ENCODE measurements at regions not wholly inside any gene's neighbourhood (a gene's known extent, or its start where the extent isn't known, plus 50 kb on each side); places are given as distances from the start of the nearest gene placed in this dataset.

GRCh38 chr2:136062066-136062837 lies 55.7 kb downstream of the CXCR4 start:
- DNase-seq: no peak

GRCh38 chr2:136060416-136060815 lies 57.5 kb downstream of the CXCR4 start:
- no peak for DNase-seq

GRCh38 chr2:136059036-136059472 lies 58.9 kb downstream of the CXCR4 start:
- DNase-seq: no peak

GRCh38 chr2:136058262-136058661 lies 59.7 kb downstream of the CXCR4 start:
- no peak for DNase-seq

- DNase-seq: no peak
Measured at GRCh38 chr2:136057802-136058140, 60.2 kb downstream of the CXCR4 start.

- peak; percentile 76 for DNase-seq
Measured at GRCh38 chr2:136057023-136057801, 60.7 kb downstream of the CXCR4 start.

- DNase-seq: no peak
Measured at GRCh38 chr2:136055929-136056688, 61.8 kb downstream of the CXCR4 start.

GRCh38 chr2:136054856-136055255 lies 63.1 kb downstream of the CXCR4 start:
- DNase-seq: no peak

- DNase-seq: no peak
Measured at GRCh38 chr2:136052369-136053362, 65.3 kb downstream of the CXCR4 start.

- no peak for DNase-seq
Measured at GRCh38 chr2:136051725-136052048, 66.3 kb upstream of the DARS1 start.

- peak; percentile 68 for DNase-seq
Measured at GRCh38 chr2:136051001-136051724, 65.7 kb upstream of the DARS1 start.

- DNase-seq: no peak
Measured at GRCh38 chr2:136049991-136050920, 64.8 kb upstream of the DARS1 start.

- DNase-seq: peak; percentile 71
Measured at GRCh38 chr2:136049011-136049742, 63.8 kb upstream of the DARS1 start.

- DNase-seq: no peak
Measured at GRCh38 chr2:136045835-136046570, 60.6 kb upstream of the DARS1 start.

GRCh38 chr2:136045344-136045743 lies 59.9 kb upstream of the DARS1 start:
- no peak for DNase-seq
